ENCODE measurements at regions not wholly inside any gene's neighbourhood (a gene's known extent, or its start where the extent isn't known, plus 50 kb on each side); places are given as distances from the start of the nearest gene placed in this dataset.

DNA sequence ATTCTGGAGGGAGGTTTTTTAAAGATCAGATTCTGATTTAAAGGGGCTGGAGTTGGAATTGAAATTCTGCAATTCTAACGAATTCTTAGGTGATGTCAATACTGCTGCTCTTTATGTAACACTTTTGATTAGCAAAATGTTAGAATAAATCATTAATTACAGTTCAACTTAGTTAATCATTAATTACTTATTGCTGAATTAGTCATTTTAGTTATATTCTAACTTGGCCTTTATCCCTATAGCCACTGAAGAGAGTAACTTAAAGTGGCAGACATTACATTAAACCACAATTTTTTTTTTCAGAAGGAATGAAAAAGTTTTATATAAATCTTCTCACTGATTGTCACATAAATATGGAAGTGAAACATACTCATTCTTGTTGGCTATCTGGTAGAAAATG lies 206.6 kb upstream of the ITM2A start:
- no peaks in the 10 kb centered on the region for H3K36me3 ChIP-seq (ENCODE audit: control insufficient read depth in 5 of 5, insufficient read depth in 5 of 5, low read length in 5 of 5)
- H3K27ac ChIP-seq (ENCODE audit: low read depth, low read length) = no peak overlapping the region
- no peak overlapping the region for H3K9ac ChIP-seq (ENCODE audit: low read length in 5 of 5)
- H3K27me3 ChIP-seq (ENCODE audit: control insufficient read depth in 5 of 5, insufficient read depth in 4 of 5, low read length in 5 of 5) = peaks cover 3 to 12% (median 5%) of the 10 kb centered on the region in 5 donors
- H3K4me3 ChIP-seq (ENCODE audit: low read depth in 1 of 5, low read length in 5 of 5) = no peak overlapping the region
- H3K9me3 ChIP-seq (ENCODE audit: control insufficient read depth in 5 of 5, low read length in 5 of 5) = peaks cover 0 to 4% (median 0%) of the 10 kb centered on the region in 5 donors
- H3K4me1 ChIP-seq (ENCODE audit: control insufficient read depth in 5 of 5, insufficient read depth in 5 of 5, low read length in 5 of 5) = no peaks in the 10 kb centered on the region

DNA sequence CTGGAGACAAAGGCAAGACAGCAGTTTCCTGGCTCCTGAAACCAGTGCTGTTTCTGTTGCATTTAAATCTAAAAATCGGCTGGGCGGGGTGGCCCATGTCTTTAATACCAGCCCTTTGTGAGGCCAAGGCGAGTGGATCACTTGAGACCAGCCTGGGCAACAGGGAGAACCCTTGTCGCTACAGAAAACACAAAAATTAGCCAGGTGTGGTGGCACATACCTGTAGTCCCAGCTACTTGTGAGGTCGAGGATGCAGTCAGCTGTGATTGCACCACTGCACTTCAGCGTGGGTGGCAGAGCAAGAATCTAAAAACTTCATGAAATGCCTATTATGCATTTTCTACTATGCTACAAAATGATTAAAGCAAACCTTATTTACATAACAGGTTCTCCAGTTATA lies 205.4 kb upstream of the ITM2A start:
- peaks cover 3 to 12% (median 5%) of the 10 kb centered on the region in 5 donors for H3K27me3 ChIP-seq (ENCODE audit: control insufficient read depth in 5 of 5, insufficient read depth in 4 of 5, low read length in 5 of 5)
- no peak overlapping the region for H3K9ac ChIP-seq (ENCODE audit: low read length in 5 of 5)
- peaks cover 0 to 9% (median 0%) of the 10 kb centered on the region in 5 donors for H3K9me3 ChIP-seq (ENCODE audit: control insufficient read depth in 5 of 5, low read length in 5 of 5)
- no peaks in the 10 kb centered on the region for H3K4me1 ChIP-seq (ENCODE audit: control insufficient read depth in 5 of 5, insufficient read depth in 5 of 5, low read length in 5 of 5)
- no peak overlapping the region for H3K4me3 ChIP-seq (ENCODE audit: low read depth in 1 of 5, low read length in 5 of 5)
- H3K36me3 ChIP-seq (ENCODE audit: control insufficient read depth in 5 of 5, insufficient read depth in 5 of 5, low read length in 5 of 5) = no peaks in the 10 kb centered on the region
- no peak overlapping the region for H3K27ac ChIP-seq (ENCODE audit: low read depth, low read length)

DNA sequence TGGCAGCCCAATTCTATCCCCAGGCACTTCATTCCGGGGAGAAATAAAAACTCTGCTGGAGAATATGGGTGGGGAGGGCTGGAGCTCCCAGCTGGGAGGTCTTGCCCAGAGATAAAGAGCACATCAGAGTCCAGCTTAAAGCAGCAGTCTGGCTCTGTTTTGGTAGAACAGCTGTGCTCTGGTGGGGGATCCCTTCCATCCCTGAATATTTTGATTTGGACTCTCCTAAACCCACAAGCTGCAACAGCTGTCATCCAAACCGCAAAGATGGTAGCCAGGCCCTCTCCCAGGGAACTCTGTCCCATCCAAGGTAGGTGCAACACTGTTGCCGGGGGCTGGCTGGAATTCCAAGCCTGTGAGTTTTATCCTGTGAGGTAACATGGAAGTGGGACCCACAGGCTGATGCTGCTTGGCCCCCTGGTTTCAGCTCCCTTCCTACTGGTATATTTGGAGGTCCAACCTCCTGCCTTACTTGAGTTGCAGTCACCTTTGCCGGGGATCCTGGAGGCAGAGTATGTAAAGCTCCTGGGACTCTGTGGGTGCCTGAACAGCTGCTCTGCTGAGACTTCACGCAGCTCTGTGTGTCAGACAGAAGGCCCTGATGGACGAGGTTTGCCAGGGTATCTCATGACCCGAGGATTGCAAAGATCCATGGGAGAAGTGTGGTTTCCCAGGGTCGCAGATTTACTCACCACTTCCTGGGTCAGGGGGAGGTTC lies 203.5 kb upstream of the ITM2A start:
- Histone ChIP-seq H3K4me1 (ENCODE audit: control insufficient read depth in 5 of 5, insufficient read depth in 5 of 5, low read length in 5 of 5) (no peaks in the 10 kb centered on the region), H3K36me3 (ENCODE audit: control insufficient read depth in 5 of 5, insufficient read depth in 5 of 5, low read length in 5 of 5) (no peaks in the 10 kb centered on the region), H3K4me3 (ENCODE audit: low read depth in 1 of 5, low read length in 5 of 5) (no peak overlapping the region), H3K9me3 (ENCODE audit: control insufficient read depth in 5 of 5, low read length in 5 of 5) (peaks cover 0 to 9% (median 0%) of the 10 kb centered on the region in 5 donors), H3K9ac (ENCODE audit: low read length in 5 of 5) (no peak overlapping the region), H3K27me3 (ENCODE audit: control insufficient read depth in 5 of 5, insufficient read depth in 4 of 5, low read length in 5 of 5) (peaks cover 3 to 11% (median 5%) of the 10 kb centered on the region in 5 donors), H3K27ac (ENCODE audit: low read depth, low read length) (no peak overlapping the region)

DNA sequence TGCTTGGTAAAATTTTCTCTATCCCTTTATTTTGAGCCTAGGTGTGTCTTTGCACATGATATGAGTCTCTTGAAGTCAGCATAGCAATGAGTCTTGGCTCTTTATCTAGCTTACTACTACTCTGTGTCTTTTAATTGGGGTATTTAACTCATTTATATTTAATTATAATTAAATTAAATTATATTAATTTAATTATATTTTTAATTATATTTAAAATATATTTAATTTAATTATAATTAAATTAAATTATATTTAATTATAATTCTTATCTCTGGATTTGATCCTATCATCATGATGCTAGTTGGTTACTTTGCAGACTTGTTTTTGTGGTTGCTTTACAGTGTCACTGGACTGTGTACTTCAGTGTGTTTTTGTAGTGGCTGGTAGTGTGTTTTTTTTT lies 201.2 kb upstream of the ITM2A start:
- H3K9me3 ChIP-seq (ENCODE audit: control insufficient read depth in 5 of 5, low read length in 5 of 5) = peaks cover 0 to 16% (median 3%) of the 10 kb centered on the region in 5 donors
- H3K27me3 ChIP-seq (ENCODE audit: control insufficient read depth in 5 of 5, insufficient read depth in 4 of 5, low read length in 5 of 5) = peaks cover 3 to 8% (median 5%) of the 10 kb centered on the region in 5 donors
- H3K27ac ChIP-seq (ENCODE audit: low read depth, low read length) = no peak overlapping the region
- H3K9ac ChIP-seq (ENCODE audit: low read length in 5 of 5) = no peak overlapping the region
- H3K4me3 ChIP-seq (ENCODE audit: low read depth in 1 of 5, low read length in 5 of 5) = no peak overlapping the region
- H3K36me3 ChIP-seq (ENCODE audit: control insufficient read depth in 5 of 5, insufficient read depth in 5 of 5, low read length in 5 of 5) = no peaks in the 10 kb centered on the region
- H3K4me1 ChIP-seq (ENCODE audit: control insufficient read depth in 5 of 5, insufficient read depth in 5 of 5, low read length in 5 of 5) = no peaks in the 10 kb centered on the region

DNA sequence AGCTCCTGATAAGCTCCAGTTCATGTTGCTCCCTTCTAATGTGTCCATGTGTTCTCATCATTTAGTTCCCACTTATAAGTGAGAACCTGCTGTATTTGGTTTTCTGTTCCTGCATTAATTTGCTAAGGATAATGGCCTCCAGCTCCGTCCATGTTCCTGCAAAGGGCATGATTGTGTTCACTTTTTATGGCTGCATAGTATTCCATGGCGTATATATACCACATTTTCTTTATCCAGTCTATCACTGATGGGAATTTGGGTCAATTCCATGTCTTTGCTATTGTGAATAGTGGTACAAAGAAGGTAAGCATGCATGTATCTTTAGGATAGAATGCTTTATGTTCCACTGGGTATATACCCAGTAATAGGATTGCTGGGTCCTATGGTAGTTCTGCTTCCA lies 197.2 kb upstream of the ITM2A start:
- Histone ChIP-seq H3K9me3 (ENCODE audit: control insufficient read depth in 5 of 5, low read length in 5 of 5) (peaks cover 0 to 12% (median 3%) of the 10 kb centered on the region in 5 donors), H3K9ac (ENCODE audit: low read length in 5 of 5) (no peak overlapping the region), H3K36me3 (ENCODE audit: control insufficient read depth in 5 of 5, insufficient read depth in 5 of 5, low read length in 5 of 5) (no peaks in the 10 kb centered on the region), H3K4me3 (ENCODE audit: low read depth in 1 of 5, low read length in 5 of 5) (no peak overlapping the region), H3K27ac (ENCODE audit: low read depth, low read length) (no peak overlapping the region), H3K4me1 (ENCODE audit: control insufficient read depth in 5 of 5, insufficient read depth in 5 of 5, low read length in 5 of 5) (no peaks in the 10 kb centered on the region), H3K27me3 (ENCODE audit: control insufficient read depth in 5 of 5, insufficient read depth in 4 of 5, low read length in 5 of 5) (no peaks in the 10 kb centered on the region)

DNA sequence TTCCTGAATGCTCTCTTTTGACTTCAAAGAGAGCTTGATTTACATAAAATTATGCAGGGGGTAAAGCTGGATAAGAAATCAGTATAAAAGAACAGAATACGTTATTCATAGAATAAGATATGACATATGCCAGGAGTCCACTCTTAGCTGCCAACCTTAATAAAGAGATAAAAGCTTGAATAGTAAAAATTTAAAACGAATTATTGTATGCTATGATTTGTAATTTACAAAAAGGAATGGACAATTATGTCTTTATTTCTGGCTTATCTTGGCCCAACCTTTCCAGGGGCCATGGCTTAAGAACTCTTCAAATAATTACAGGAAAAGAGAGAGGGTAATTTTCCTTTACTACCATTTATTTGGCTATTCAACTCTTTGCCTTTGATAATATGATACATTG lies 192.2 kb upstream of the ITM2A start:
- Histone ChIP-seq H3K27ac (ENCODE audit: low read depth, low read length) (no peak overlapping the region), H3K4me1 (ENCODE audit: control insufficient read depth in 5 of 5, insufficient read depth in 5 of 5, low read length in 5 of 5) (no peaks in the 10 kb centered on the region), H3K36me3 (ENCODE audit: control insufficient read depth in 5 of 5, insufficient read depth in 5 of 5, low read length in 5 of 5) (no peaks in the 10 kb centered on the region), H3K9me3 (ENCODE audit: control insufficient read depth in 5 of 5, low read length in 5 of 5) (peaks cover 0 to 3% (median 1%) of the 10 kb centered on the region in 5 donors), H3K4me3 (ENCODE audit: low read depth in 1 of 5, low read length in 5 of 5) (no peak overlapping the region), H3K27me3 (ENCODE audit: control insufficient read depth in 5 of 5, insufficient read depth in 4 of 5, low read length in 5 of 5) (peaks cover 0 to 5% (median 0%) of the 10 kb centered on the region in 5 donors), H3K9ac (ENCODE audit: low read length in 5 of 5) (no peak overlapping the region)

DNA sequence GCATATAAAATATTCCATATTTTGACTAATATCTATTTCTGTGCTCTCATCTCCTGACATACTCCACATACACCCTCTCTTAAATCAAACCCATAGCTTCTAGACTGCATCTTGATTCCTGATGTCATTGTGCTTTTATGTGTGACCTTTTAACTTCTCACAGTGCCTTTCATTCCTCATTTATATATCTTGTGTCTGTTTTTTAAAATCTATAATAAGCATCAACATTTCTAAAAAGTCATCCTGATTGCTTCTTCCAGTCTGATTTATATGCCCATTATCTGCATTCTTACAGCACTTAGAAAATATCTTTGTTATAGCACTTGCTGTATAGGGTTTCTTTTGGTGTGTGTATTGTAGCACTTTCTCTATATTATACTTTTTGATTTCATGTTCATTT lies 190.1 kb upstream of the ITM2A start:
- Histone ChIP-seq H3K27ac (ENCODE audit: low read depth, low read length) (no peak overlapping the region), H3K4me1 (ENCODE audit: control insufficient read depth in 5 of 5, insufficient read depth in 5 of 5, low read length in 5 of 5) (no peaks in the 10 kb centered on the region), H3K27me3 (ENCODE audit: control insufficient read depth in 5 of 5, insufficient read depth in 4 of 5, low read length in 5 of 5) (peaks cover 0 to 6% (median 0%) of the 10 kb centered on the region in 5 donors), H3K36me3 (ENCODE audit: control insufficient read depth in 5 of 5, insufficient read depth in 5 of 5, low read length in 5 of 5) (no peaks in the 10 kb centered on the region), H3K9me3 (ENCODE audit: control insufficient read depth in 5 of 5, low read length in 5 of 5) (no peaks in the 10 kb centered on the region), H3K4me3 (ENCODE audit: low read depth in 1 of 5, low read length in 5 of 5) (no peak overlapping the region), H3K9ac (ENCODE audit: low read length in 5 of 5) (no peak overlapping the region)

DNA sequence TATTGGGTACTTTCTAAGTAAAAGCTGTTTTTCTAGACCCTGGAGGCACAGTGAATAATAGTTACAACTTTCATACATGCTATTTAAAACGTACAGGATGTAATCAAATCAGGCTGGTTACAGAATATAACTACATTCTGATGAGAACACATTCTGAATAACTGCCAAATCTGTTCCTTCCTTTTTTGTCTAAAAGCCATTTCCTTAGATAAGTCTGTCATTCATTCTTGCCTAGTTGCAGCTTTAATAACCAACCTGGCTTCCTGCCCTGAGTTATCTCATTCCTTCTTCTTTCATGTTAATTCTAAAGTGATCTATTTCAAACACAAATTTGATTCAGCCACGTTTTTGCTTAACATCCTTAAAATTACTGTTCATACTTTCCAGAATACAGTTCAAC lies 189.7 kb upstream of the ITM2A start:
- H3K27ac ChIP-seq (ENCODE audit: low read depth, low read length) = no peak overlapping the region
- H3K36me3 ChIP-seq (ENCODE audit: control insufficient read depth in 5 of 5, insufficient read depth in 5 of 5, low read length in 5 of 5) = no peaks in the 10 kb centered on the region
- H3K4me3 ChIP-seq (ENCODE audit: low read depth in 1 of 5, low read length in 5 of 5) = no peak overlapping the region
- peaks cover 0 to 6% (median 0%) of the 10 kb centered on the region in 5 donors for H3K27me3 ChIP-seq (ENCODE audit: control insufficient read depth in 5 of 5, insufficient read depth in 4 of 5, low read length in 5 of 5)
- H3K9me3 ChIP-seq (ENCODE audit: control insufficient read depth in 5 of 5, low read length in 5 of 5) = no peaks in the 10 kb centered on the region
- no peaks in the 10 kb centered on the region for H3K4me1 ChIP-seq (ENCODE audit: control insufficient read depth in 5 of 5, insufficient read depth in 5 of 5, low read length in 5 of 5)
- no peak overlapping the region for H3K9ac ChIP-seq (ENCODE audit: low read length in 5 of 5)

DNA sequence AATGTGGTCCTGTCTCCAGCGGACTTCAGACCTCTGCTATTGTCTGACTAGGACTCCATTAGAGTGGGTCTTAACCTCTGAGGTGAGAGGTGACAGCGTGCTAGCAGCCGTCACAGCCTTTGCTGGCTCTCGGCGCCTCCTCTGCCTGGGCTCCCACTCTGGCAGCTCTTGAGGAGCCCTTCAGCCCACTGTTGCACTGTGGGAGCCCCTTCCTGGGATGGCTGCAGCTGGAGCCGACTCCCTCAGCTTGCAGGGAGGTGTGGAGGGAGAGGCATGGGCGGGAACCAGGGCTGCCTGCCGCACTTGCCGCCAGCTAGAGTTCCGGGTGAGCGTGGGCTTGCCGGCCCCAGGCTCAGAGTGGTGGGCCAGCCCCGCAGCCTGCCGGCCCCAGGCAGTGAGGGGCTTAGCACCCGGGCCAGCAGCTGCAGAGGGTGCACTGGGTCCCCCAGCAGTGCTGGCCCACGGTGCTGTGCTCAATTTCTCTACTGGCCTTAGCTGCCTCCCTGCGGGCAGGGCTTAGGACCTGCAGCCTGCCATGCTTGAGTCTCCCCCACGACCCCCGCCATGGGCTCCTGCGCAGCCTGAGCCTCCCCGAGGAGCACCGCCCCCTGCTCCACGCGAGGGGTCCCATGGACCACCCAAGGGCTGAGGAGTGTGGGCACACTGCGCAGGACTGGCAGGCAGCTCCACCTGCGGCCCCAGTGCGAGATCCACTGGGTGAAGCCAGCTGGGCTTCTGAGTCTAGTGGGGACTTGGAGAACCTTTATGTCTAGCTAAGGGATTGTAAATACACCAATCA lies 163.4 kb upstream of the ITM2A start:
- Histone ChIP-seq H3K4me1 (ENCODE audit: control insufficient read depth in 5 of 5, insufficient read depth in 5 of 5, low read length in 5 of 5) (no peaks in the 10 kb centered on the region), H3K27me3 (ENCODE audit: control insufficient read depth in 5 of 5, insufficient read depth in 4 of 5, low read length in 5 of 5) (peaks cover 0 to 9% (median 3%) of the 10 kb centered on the region in 5 donors), H3K27ac (ENCODE audit: low read depth, low read length) (no peak overlapping the region), H3K4me3 (ENCODE audit: low read depth in 1 of 5, low read length in 5 of 5) (no peak overlapping the region), H3K9ac (ENCODE audit: low read length in 5 of 5) (no peak overlapping the region), H3K36me3 (ENCODE audit: control insufficient read depth in 5 of 5, insufficient read depth in 5 of 5, low read length in 5 of 5) (no peaks in the 10 kb centered on the region), H3K9me3 (ENCODE audit: control insufficient read depth in 5 of 5, low read length in 5 of 5) (peaks cover 0 to 10% (median 0%) of the 10 kb centered on the region in 5 donors)

DNA sequence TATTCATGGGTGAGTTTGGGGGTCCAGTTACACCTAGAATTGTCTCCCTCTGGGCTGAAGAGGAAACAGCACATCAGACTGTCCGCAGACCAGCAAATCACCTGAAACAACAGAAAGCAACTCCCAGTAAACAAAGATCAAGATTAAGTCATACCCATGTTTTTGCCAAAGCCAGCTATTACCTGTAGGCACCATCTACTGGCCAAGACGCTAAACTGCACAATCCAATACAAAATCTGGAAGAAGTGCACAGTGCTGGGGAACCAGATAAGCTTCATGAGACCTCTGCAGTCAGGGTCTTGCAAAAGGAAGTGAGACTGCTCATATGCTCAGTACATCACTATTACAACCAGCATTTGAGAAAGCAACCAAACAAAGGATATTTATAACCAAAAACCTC lies 157.5 kb upstream of the ITM2A start:
- Histone ChIP-seq H3K9me3 (ENCODE audit: control insufficient read depth in 5 of 5, low read length in 5 of 5) (peaks cover 5 to 13% (median 8%) of the 10 kb centered on the region in 5 donors), H3K9ac (ENCODE audit: low read length in 5 of 5) (no peak overlapping the region), H3K27ac (ENCODE audit: low read depth, low read length) (no peak overlapping the region), H3K36me3 (ENCODE audit: control insufficient read depth in 5 of 5, insufficient read depth in 5 of 5, low read length in 5 of 5) (no peaks in the 10 kb centered on the region), H3K4me1 (ENCODE audit: control insufficient read depth in 5 of 5, insufficient read depth in 5 of 5, low read length in 5 of 5) (no peaks in the 10 kb centered on the region), H3K27me3 (ENCODE audit: control insufficient read depth in 5 of 5, insufficient read depth in 4 of 5, low read length in 5 of 5) (no peaks in the 10 kb centered on the region), H3K4me3 (ENCODE audit: low read depth in 1 of 5, low read length in 5 of 5) (peak overlapping the region in 1 of 5 donors; percentile 5)

Data from subcutaneous abdominal adipose tissue (tissue), 5 donors.